HG03108 (cell line): ENCODE measurements at regions not wholly inside any gene's neighbourhood (a gene's known extent, or its start where the extent isn't known, plus 50 kb on each side); places are given as distances from the start of the nearest gene placed in this dataset.
"Not testable (repeated sequence)": the region's sequence is repeated elsewhere in the genome, so short reads cannot be mapped to it uniquely, and the experiment has no call there.

Experiments
- ATAC-seq: cut with Tn5 transposase; IDR thresholded peaks from one replicate; pipeline ENCODE4 v1.9.1; 2021; ENCODE audit warnings: moderate library complexity; ENCODE audit not compliant: unreplicated experiment

DNA sequence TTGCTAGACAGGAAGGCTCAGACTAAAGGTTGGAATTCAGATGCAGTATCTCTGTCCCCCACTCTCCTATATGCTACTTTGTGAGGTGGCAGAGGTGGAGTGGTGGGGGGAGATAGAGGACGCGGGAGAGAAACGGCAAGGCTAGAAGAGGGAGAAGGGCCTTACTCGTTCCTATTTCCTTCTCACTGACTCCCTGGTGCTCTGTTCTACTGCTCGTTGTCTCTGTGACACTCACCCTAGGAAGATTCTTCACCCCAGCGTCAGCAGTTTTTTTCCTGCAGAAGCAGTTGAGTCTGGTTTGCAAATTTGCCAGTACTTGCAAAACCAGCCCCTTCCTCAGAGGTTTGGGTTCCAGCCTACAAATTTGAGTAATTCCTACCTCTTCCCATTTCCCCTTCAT is 801.1 kb upstream of the SLC35B3 start:
- ATAC-seq = no peak

DNA sequence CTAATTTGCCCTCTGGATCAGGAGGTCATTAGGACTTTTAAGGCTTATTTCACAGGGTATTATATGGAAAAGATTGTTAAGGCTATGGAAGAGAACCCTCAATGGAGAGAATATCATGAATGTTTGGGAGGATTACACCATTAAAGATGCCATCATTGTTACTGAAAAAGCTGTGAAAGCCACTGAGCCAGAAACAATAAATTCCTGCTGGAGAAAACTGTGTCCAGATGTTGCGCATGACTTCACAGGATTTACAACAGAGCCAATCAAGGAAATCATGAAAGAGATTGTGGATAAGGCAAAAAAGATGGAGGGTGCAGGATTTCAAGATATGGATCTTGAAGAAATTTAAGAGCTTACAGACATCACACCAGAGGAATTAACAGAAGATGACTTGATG is 798.3 kb upstream of the SLC35B3 start:
- no peak for ATAC-seq

DNA sequence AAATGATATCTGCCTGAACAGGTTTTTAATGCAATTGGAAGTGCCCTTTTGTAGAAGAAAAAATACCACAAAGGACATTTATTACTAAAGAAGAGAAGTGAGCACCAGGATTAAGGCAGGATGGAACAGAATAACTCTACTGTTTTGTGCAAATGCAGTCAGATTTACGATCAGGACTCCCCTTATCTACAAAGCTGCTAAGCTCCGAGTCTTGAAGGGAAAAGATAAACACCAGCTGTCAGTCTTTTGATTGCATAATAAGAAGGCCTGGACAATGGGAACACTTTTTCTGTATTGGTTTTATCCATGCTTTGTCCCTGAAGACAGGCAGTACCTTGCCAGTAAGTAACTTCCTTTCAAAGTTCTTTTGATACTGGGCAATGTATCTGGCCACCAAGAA is 797.9 kb upstream of the SLC35B3 start:
- ATAC-seq = no peak

DNA sequence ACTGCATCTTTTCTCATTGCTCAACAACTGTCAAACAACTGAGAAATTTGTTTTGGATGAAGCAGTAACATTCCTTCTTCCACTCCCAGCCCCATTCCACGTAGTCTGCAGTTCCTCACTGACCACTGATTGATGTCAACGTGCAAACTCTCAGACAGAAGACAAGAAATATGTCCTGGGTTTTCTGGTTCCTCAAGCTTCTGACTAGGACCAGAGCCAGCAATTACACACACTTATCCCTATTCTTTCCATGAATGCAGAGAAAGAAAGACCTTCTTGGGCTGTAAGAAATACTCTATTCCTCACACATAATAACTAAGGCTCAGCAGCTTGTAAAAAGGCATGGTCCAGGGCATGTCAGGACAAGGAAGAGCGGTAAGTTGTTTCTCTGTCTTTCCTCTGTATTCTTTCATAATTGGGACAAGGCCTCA is 790.1 kb upstream of the SLC35B3 start:
- no peak for ATAC-seq

DNA sequence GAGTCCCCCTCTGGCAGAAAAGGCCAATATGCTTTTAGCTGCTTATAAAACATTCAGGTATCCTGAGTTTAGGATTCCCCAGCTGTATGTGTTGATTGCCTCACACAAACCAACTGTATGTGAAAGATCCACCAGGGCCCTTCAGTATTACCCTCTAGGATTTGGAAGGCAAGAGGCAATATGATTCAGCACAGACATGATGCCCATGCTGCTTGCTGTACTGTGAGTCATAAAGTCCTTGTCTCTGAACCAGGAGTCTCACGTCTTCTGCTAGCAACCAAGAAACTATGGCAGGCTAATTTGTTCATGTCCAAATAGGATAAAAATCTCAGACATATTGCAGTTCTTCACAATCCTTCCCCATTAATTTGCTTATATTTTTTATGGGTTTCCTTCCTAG is 789.2 kb upstream of the SLC35B3 start:
- ATAC-seq = no peak

DNA sequence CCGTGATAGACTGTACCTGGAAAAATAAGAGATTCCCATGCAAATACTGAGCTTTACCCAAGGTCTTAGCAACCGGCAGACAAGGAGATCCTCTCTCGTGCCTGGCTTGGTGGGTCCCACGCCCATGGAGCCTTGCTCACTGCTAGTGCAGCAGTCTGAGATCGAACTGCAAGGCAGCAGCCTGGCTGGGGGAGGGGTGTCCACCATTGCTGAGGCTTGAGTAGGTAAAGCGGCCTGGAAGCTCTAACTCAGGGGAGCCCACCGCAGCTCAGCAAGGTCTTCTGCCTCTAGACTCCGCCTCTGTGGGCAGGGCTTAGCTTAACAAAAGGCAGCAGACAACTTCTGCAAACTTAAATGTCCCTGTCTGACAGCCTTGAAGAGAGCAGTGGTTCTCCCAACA is 778.4 kb upstream of the SLC35B3 start:
- not testable (repeated sequence) for ATAC-seq

DNA sequence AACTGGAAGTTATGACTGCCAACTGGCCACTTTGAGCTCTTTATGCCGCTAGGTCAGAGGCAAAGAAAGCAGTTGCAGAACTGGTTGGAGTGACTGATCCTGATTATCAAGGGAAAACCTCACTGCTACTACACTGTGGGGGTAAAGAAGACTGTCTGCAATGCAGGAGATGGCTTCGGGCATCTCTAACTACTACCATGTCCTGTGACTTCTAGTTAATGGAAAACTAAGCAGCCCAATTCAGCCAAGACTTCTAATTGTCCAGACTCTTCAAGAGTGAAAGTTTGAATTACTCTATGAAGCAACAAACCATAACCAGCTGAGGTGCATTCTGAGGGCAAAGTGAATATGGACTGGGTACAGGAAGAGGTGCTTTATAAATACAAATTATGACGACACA is 773.6 kb upstream of the SLC35B3 start:
- ATAC-seq = no peak

DNA sequence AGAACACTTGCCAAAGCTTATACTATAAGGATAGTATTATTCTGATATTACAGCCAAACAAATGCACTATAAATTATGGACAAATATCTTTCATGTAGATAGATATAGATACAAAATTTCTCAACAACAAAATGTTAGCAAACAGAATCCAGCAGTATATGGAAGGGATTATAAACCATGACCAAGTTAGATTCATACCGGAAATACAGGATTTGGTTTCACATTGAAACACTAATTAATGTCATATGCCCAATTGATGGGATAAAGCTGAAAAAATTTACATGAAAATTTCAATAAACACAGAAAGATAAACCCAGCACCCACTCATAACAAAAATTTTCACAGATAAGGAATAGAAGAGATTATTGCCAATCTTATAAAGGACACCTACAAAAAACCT is 770.3 kb upstream of the SLC35B3 start:
- ATAC-seq = no peak

DNA sequence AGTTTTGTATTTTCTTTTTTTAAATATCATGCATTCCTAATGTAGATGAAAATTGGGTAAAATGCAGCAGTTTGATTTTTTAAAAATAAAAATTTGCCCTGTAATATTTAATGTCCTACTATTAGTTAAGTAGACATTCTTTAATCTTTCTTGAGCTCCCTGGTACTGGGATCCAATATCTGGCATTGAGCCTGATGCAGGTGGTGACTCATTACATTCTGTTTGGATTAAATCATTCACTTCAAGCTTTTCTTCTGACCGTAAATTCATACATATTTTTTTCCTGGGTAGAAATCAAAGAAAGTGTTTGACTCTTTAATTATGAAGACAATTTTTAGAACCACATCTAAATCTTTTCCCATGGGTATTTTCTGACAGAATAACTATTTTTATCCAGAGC is 768.8 kb upstream of the SLC35B3 start:
- no peak for ATAC-seq

DNA sequence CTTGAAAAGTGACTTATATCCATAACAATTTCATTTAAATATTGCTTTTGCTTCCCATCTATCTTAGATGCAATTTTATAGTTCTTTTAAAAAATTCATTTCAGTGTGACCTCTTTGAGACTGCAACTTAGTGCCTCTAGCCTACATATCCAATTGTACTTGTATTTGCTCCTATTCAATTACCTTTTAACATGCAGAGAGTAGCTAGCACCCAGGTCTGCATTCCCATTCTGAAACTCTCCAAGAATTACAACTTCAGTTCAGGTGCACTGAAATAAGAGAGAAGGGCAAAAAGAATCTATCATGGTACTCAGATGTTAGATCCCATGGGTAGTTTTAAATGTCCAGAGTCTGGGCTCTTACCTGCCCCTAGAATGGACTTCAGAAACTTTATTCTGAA is 765.4 kb upstream of the SLC35B3 start:
- ATAC-seq = no peak

DNA sequence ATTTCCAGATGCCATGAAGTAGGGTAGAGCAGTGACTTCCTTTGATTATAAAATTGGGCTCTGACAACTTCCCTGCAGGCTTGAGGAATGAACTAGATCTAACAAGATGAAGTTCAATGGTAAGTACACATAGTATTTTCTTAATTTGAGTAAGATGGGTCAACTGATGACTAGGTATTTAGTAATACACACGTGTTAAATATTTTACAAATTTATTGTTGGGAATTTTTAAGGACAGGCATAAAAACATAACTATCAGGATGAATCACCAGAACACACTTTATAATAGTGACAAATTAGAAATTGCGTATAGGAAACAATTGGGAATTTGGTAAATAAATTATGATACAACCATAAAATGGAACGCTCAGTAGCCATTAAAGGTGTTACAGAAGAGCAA is 762.4 kb upstream of the SLC35B3 start:
- no peak for ATAC-seq

DNA sequence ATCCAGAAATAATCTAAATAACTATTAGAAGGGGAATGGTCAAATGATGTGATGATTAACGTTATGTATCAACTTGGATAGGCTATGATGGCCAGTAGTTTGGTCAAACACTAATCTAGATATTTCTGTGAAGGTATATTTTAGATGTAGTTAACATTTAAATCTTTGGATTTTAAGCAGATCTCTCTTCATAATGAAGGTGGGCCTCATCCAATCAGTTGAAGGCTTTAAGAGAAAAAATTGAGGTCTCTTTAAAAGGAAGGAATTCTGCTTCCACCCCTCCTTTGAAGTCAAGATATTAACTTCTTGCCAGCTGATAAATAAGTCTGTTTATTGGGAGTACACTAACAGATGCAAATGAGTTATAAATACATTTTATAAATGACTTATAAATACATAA is 760.0 kb upstream of the SLC35B3 start:
- no peak for ATAC-seq

DNA sequence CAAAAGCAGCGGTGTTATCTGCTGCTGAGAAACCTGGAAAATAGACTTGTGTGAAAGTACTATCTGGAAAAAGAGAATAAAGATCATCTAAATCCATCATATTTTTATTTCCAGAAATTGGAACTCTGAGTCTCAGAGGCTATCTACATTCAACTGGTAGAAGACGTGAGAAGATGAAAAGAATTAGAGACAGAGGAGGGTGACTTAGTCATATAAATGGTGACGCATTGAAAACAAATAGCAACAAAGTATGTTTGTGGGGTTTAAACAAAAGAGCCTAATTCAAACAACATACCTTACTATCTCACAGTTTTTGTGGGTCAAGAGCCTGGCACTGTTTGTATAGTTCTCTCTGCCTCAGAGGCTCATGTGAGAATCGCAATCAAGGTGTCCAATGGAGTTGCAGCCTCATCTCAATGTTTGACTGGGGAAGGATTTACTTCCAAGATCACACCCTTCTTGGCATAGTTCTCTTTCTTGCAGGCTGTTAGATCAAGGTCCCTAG is 757.1 kb upstream of the SLC35B3 start:
- no peak for ATAC-seq

DNA sequence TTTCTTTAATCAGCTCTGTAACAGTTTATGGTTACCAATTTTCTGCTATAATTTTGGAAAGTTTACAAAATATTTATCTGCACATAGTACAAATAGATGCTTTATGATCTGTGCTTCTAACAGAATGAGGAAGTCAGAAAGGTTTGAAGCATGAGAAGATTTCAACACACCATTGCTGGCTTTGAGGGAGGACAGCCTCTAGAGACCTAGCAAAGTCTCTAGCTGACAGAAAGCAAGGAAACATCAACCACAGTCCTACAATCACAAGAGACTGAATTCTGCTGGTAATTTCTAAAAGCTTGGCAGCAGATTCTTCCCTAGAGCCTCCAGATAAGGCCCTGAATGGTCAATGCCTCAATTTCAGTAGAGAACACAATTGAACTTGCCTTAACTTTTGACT is 750.8 kb upstream of the SLC35B3 start:
- no peak for ATAC-seq

DNA sequence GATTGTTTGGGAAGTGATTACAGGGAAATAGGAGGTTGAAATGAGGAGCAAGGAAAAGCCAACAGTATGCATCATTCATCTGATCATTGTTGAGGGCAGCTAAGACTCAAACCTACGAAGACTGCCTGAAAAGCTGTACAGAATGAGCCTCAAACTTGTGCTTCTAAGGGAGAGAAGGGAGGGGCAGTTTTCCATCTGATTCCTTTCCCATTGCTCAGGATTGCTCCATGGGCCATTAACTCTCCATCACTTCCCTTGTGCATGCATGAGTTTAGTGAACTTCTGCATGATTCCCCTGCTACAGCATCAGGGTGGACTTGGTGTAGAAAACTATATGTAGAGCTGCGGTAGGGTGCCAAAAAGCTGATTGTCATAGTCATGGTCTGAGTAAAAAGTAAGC is 742.7 kb upstream of the SLC35B3 start:
- ATAC-seq = no peak

DNA sequence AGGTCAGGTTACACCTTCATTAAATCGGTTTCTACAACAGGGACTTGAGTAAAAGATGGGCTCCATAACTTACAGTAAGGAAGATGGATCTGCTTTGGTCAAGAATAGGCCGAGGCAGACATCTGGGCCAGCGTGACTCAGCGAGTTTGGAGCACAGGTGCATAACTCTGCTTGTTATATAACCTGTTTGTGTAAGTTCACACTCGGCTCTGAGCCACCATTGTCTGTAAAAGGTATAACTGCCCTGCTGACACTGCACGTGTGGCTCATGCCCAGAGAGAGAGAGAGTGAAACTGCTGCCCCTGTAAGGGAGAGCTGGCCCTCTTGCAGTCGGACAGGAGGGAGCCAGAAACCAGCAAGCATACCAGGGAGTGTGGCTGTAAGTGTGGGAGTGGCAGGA is 737.9 kb upstream of the SLC35B3 start:
- no peak for ATAC-seq

DNA sequence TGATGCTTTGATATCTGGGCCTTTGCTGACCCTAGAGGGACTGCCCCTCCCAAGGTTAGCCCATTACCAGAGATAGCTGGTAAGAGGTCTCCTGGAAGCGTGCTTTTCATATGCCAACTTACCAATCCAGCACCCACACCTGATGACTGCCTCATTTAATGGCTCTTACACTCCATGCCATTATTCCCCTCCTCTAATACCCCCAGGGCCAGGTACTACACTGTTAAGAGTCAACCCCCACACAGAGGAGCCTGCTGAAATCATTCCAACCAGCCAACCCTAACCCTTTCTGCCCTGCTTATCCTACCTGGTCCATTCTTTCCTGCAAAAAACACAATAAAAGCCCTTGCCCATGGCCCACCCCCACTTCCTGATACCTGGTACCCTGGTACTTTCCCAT is 736.8 kb upstream of the SLC35B3 start:
- no peak for ATAC-seq

DNA sequence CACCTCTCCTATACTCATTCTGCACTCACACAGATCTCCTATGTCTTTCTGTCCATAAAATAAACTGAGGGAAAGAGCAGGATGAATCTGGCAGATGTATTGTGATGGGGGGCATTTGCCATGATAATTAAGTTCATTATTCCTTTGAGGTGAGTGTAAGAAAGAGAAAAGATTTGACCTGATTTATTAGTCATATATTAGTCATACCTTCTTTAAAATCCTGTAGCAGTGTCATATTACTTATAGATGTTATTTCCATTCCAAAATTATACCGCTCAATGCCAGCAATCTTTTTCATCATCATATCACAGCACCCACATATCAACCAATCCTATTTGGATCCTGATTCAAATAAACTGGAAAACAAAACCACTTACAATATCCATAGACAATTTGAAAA is 733.3 kb upstream of the SLC35B3 start:
- no peak for ATAC-seq

DNA sequence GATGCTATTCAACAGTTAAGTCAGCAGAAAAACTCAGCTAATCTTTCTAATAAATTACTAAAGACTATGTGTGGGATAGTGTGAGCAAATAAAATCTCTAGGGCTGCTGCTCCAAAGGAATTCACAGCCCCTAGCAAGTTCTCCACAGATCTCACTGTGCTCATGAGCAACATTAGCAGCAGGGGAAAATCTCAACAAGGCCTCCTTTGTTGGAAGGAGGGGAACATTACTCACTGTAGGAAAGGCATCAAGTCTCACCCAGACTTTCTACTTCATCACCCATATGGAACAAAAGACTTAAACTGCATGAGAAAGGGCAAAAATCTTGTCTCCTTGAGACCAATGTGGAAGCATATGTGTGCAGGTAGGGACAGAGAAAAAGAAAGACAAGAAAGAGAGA is 726.4 kb upstream of the SLC35B3 start:
- no peak for ATAC-seq

DNA sequence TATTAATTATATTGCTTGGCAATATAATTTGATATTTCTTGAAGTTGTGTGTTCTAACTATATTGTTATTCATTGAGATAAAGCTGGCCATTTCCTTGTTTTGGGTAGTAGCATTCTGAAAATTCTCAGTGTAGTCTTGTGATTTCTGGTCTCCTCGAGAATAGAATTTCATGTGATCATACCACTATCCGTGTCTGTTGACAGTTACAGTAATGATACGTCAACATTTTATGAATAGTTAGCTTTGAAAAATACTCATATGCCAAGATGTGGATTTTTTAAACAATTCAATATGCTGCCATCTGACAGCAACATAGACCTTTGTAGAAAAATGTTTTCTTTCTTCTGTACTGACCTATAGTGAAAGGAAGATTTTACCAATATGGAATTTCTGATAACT is 723.7 kb upstream of the SLC35B3 start:
- no peak for ATAC-seq

DNA sequence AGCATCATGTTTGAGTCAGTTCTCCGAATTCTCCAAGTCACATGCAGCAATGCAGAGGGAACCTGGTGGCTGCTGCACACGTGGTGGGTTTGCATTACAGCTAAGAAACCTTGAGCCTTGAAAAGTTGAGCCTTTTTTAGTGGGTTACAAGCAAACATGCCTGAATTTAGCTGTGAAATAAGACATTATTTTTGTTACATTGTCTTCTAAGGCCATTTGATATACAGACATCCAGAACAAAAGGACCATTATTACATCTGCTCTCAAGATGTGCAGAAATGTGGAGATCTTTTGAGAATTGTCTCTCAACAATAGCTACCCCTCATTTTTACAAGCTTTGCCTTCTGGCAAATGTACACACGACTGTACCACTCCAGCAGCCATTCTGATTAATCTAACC is 720.5 kb upstream of the SLC35B3 start:
- no peak for ATAC-seq

DNA sequence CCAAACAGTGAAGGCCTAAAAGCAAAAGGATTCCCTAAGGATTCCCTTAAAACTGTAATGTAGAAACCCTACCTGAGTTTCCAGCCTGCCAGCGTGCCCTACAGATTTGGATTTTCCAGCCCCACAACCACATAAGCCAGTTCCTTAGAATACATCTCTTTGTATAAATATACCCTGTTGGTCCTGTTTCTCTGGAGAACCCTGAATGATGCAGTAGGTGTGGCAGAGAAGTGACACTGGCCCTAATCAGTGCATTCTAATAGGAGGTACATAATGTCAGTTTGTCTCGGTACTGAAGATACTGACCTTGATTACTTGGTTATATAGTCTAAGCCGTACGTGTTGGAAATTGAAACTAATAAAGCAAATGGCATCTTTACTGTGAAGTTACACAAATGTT is 707.8 kb upstream of the SLC35B3 start:
- ATAC-seq = no peak

DNA sequence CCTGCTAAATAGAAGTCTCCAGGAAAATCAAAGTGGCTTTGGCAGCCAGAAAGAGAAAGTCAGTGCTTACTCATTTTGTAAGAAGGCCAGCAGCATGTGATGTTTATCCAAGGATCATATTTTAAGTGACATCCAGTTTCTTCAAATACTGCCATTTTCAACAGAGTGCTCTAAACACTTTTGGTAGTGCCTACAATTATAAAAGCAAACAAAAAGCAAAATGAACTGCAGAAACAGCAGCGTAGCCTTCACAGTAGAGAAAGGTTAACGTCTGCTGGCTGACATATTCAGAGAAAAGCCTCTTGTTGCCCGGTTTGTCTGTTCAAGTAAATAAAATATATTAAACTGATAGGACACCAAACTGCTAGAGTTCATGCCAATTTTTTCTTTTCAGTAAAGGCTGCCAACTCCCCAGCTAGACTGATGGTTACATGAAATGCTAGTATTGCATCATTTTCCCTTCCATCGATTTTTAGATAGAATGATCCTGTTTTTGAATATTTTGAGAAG is 705.7 kb upstream of the SLC35B3 start:
- no peak for ATAC-seq

DNA sequence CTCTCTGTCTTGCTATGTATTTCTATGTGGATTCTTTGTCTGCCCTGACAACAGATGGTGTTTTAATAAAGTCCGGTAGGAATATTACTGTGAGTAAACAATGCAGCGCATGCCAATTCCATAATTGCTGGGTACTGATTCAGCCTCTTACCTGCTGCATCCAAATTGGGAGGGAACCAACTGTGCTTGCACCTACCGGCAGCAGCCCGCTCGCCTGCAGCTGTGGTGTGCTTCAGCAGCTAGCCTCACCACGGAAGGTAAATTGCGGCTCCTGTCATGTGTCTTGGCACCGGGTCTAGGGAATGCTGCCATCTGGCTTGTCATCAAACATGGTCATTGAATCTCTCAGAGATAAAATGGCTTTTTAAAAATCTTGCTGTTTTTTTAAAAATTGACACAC is 704.8 kb upstream of the SLC35B3 start:
- no peak for ATAC-seq
